ENCODE measurements at regions not wholly inside any gene's neighbourhood (a gene's known extent, or its start where the extent isn't known, plus 50 kb on each side); places are given as distances from the start of the nearest gene placed in this dataset.
A peak's percentile ranks its signal among the peaks of the same experiment; 100 is the strongest.

GRCh38 chr13:77416666-77417212 lies 89.8 kb upstream of the MYCBP2 start:
- Histone ChIP-seq H3K27ac (no peak overlapping the region), H3K36me3 (ENCODE audit: insufficient read depth, low read length) (no peaks in the 10 kb centered on the region), H3K4me3 (no peak overlapping the region), H3K9me3 (ENCODE audit: low read depth, low read length) (no peaks in the 10 kb centered on the region), H3K9ac (ENCODE audit: insufficient read length) (no peak overlapping the region)
- no peak for DNase-seq (ENCODE audit: low read depth, low spot score)
- no peak for TF ChIP-seq EZH2 (IDR thresholded peaks at IDR 0.05)
- TF ChIP-seq POLR2AphosphoS5 (IDR thresholded peaks at IDR 0.05; ENCODE audit: borderline replicate concordance, low read depth, low read length) = no peak
- no peak for TF ChIP-seq FOXP2 (optimal IDR thresholded peaks at IDR 0.05; ENCODE audit: control extremely low read depth, extremely low read length, insufficient read depth)

- H3K9me3 ChIP-seq (ENCODE audit: low read depth, low read length) = no peaks in the 10 kb centered on the region
- no peak overlapping the region for H3K27ac ChIP-seq
- TF ChIP-seq FOXP2 (optimal IDR thresholded peaks at IDR 0.05; ENCODE audit: control extremely low read depth, extremely low read length, insufficient read depth) (no peak), EZH2 (IDR thresholded peaks at IDR 0.05) (no peak), POLR2AphosphoS5 (IDR thresholded peaks at IDR 0.05; ENCODE audit: borderline replicate concordance, low read depth, low read length) (no peak)
- H3K9ac ChIP-seq (ENCODE audit: insufficient read length) = no peak overlapping the region
- H3K36me3 ChIP-seq (ENCODE audit: insufficient read depth, low read length) = no peaks in the 10 kb centered on the region
- DNase-seq (ENCODE audit: low read depth, low spot score) = no peak
- H3K4me3 ChIP-seq = no peak overlapping the region
Measured at GRCh38 chr13:77415253-77416071, 88.6 kb upstream of the MYCBP2 start.

GRCh38 chr13:77412860-77413259 lies 86.0 kb upstream of the MYCBP2 start:
- H3K27ac ChIP-seq = no peak overlapping the region
- no peaks in the 10 kb centered on the region for H3K9me3 ChIP-seq (ENCODE audit: low read depth, low read length)
- TF ChIP-seq FOXP2 (optimal IDR thresholded peaks at IDR 0.05; ENCODE audit: control extremely low read depth, extremely low read length, insufficient read depth) (no peak), EZH2 (IDR thresholded peaks at IDR 0.05) (no peak), POLR2AphosphoS5 (IDR thresholded peaks at IDR 0.05; ENCODE audit: borderline replicate concordance, low read depth, low read length) (no peak)
- no peaks in the 10 kb centered on the region for H3K36me3 ChIP-seq (ENCODE audit: insufficient read depth, low read length)
- no peak for DNase-seq (ENCODE audit: low read depth, low spot score)
- H3K9ac ChIP-seq (ENCODE audit: insufficient read length) = no peak overlapping the region
- H3K4me3 ChIP-seq = no peak overlapping the region

- H3K27ac ChIP-seq = no peak overlapping the region
- H3K9me3 ChIP-seq (ENCODE audit: low read depth, low read length) = no peaks in the 10 kb centered on the region
- no peak overlapping the region for H3K9ac ChIP-seq (ENCODE audit: insufficient read length)
- TF ChIP-seq EZH2 (IDR thresholded peaks at IDR 0.05) = no peak
- no peak for TF ChIP-seq FOXP2 (optimal IDR thresholded peaks at IDR 0.05; ENCODE audit: control extremely low read depth, extremely low read length, insufficient read depth)
- no peak for TF ChIP-seq POLR2AphosphoS5 (IDR thresholded peaks at IDR 0.05; ENCODE audit: borderline replicate concordance, low read depth, low read length)
- no peaks in the 10 kb centered on the region for H3K36me3 ChIP-seq (ENCODE audit: insufficient read depth, low read length)
- no peak for DNase-seq (ENCODE audit: low read depth, low spot score)
- H3K4me3 ChIP-seq = no peak overlapping the region
Measured at GRCh38 chr13:77412116-77412635, 85.3 kb upstream of the MYCBP2 start.

GRCh38 chr13:77409412-77409811 lies 82.5 kb upstream of the MYCBP2 start:
- H3K27ac ChIP-seq = no peak overlapping the region
- H3K9ac ChIP-seq (ENCODE audit: insufficient read length) = no peak overlapping the region
- no peak for TF ChIP-seq EZH2 (IDR thresholded peaks at IDR 0.05)
- no peak for TF ChIP-seq FOXP2 (optimal IDR thresholded peaks at IDR 0.05; ENCODE audit: control extremely low read depth, extremely low read length, insufficient read depth)
- TF ChIP-seq POLR2AphosphoS5 (IDR thresholded peaks at IDR 0.05; ENCODE audit: borderline replicate concordance, low read depth, low read length) = no peak
- DNase-seq (ENCODE audit: low read depth, low spot score) = no peak
- H3K36me3 ChIP-seq (ENCODE audit: insufficient read depth, low read length) = no peaks in the 10 kb centered on the region
- H3K4me3 ChIP-seq = no peak overlapping the region
- no peaks in the 10 kb centered on the region for H3K9me3 ChIP-seq (ENCODE audit: low read depth, low read length)

GRCh38 chr13:77406644-77407440 lies 79.9 kb upstream of the MYCBP2 start:
- no peak for TF ChIP-seq EZH2 (IDR thresholded peaks at IDR 0.05)
- TF ChIP-seq FOXP2 (optimal IDR thresholded peaks at IDR 0.05; ENCODE audit: control extremely low read depth, extremely low read length, insufficient read depth) = no peak
- no peak for TF ChIP-seq POLR2AphosphoS5 (IDR thresholded peaks at IDR 0.05; ENCODE audit: borderline replicate concordance, low read depth, low read length)
- no peak overlapping the region for H3K9ac ChIP-seq (ENCODE audit: insufficient read length)
- no peak overlapping the region for H3K4me3 ChIP-seq
- H3K9me3 ChIP-seq (ENCODE audit: low read depth, low read length) = no peaks in the 10 kb centered on the region
- H3K27ac ChIP-seq = no peak overlapping the region
- DNase-seq (ENCODE audit: low read depth, low spot score) = peak; percentile 14
- H3K36me3 ChIP-seq (ENCODE audit: insufficient read depth, low read length) = no peaks in the 10 kb centered on the region

- H3K36me3 ChIP-seq (ENCODE audit: insufficient read depth, low read length) = no peaks in the 10 kb centered on the region
- no peak for DNase-seq (ENCODE audit: low read depth, low spot score)
- no peak overlapping the region for H3K4me3 ChIP-seq
- H3K9ac ChIP-seq (ENCODE audit: insufficient read length) = no peak overlapping the region
- H3K27ac ChIP-seq = no peak overlapping the region
- TF ChIP-seq EZH2 (IDR thresholded peaks at IDR 0.05) = no peak
- no peak for TF ChIP-seq FOXP2 (optimal IDR thresholded peaks at IDR 0.05; ENCODE audit: control extremely low read depth, extremely low read length, insufficient read depth)
- TF ChIP-seq POLR2AphosphoS5 (IDR thresholded peaks at IDR 0.05; ENCODE audit: borderline replicate concordance, low read depth, low read length) = no peak
- no peaks in the 10 kb centered on the region; the same call in 1 of the 2 replicates for H3K9me3 ChIP-seq (ENCODE audit: low read depth, low read length)
Measured at GRCh38 chr13:77398825-77399620, 72.1 kb upstream of the MYCBP2 start.
